Neutrophil (primary cell): ENCODE measurements at regions not wholly inside any gene's neighbourhood (a gene's known extent, or its start where the extent isn't known, plus 50 kb on each side); places are given as distances from the start of the nearest gene placed in this dataset.
"Not testable (repeated sequence)": the region's sequence is repeated elsewhere in the genome, so short reads cannot be mapped to it uniquely, and the experiment has no call there.

Experiments used
- H3K27ac ChIP-seq: fragments of 200-600 bp; sonication (generic); 2 replicates; pipeline ENCODE4 v1.5.1; 2016; ENCODE audit warnings: mild to moderate bottlenecking, moderate library complexity
- H3K27me3 ChIP-seq: fragments of 200-600 bp; sonication (generic); 2 replicates; pipeline ENCODE4 v1.6.0; 2016; ENCODE audit warnings: mild to moderate bottlenecking
- H3K36me3 ChIP-seq: fragments of 200-600 bp; sonication (generic); 2 replicates; pipeline ENCODE4 v1.5.1; 2017
- H3K4me1 ChIP-seq, 2 experiments: fragments of 200-600 bp in 1 of 2; sonication (generic) in 1 of 2; 1 replicate in 1 of 2; 2 replicates in 1 of 2; pipeline versions ENCODE4 v1.5.1 to v1.6.1; 2013 to 2016; ENCODE audit warnings: low read depth in 1 of 2, low read length in 1 of 2, mild to moderate bottlenecking in 1 of 2, moderate library complexity in 1 of 2; ENCODE audit not compliant: control insufficient read depth in 1 of 2, insufficient read depth in 1 of 2
- H3K4me3 ChIP-seq, 2 experiments: fragments of 200-600 bp in 1 of 2; sonication (generic) in 1 of 2; 1 replicate in 1 of 2; 2 replicates in 1 of 2; pipeline ENCODE4 v1.5.1; 2013 to 2016; ENCODE audit warnings: low read depth in 1 of 2, low read length in 1 of 2, mild to moderate bottlenecking in 1 of 2, moderate library complexity in 1 of 2
- H3K9me3 ChIP-seq: fragments of 200-600 bp; sonication (generic); 2 replicates; pipeline ENCODE4 v1.5.1; 2016
- CTCF ChIP-seq: fragments of 200-600 bp; sonication (generic); IDR thresholded peaks from 2 replicates; pipeline ENCODE4 v1.5.1; 2016; ENCODE audit warnings: antibody characterized with exemption

- Histone ChIP-seq H3K27me3 (no peaks in the 10 kb centered on the region), H3K4me1 (no peaks in the 10 kb centered on the region), H3K36me3 (peaks cover 23% of the 10 kb centered on the region), H3K27ac (no peak overlapping the region), H3K4me3 (no peak overlapping the region), H3K9me3 (no peaks in the 10 kb centered on the region)
- no peak for TF ChIP-seq CTCF
Observed at GRCh38 chrY:7359520-7359919, 448.0 kb upstream of the AMELY start.

GRCh38 chrY:7358103-7358752 lies 446.7 kb upstream of the AMELY start:
- H3K4me3 ChIP-seq, result no peak overlapping the region
- peaks cover 23% of the 10 kb centered on the region for H3K36me3 ChIP-seq
- H3K9me3 ChIP-seq, result no peaks in the 10 kb centered on the region
- no peaks in the 10 kb centered on the region for H3K4me1 ChIP-seq
- H3K27ac ChIP-seq, result no peak overlapping the region
- no peaks in the 10 kb centered on the region for H3K27me3 ChIP-seq
- no peak for TF ChIP-seq CTCF

GRCh38 chrY:7355891-7356290 lies 444.3 kb upstream of the AMELY start:
- not testable (repeated sequence) for H3K27ac ChIP-seq, H3K9me3 ChIP-seq, H3K4me1 ChIP-seq, H3K27me3 ChIP-seq, H3K4me3 ChIP-seq
- peaks cover 23% of the 10 kb centered on the region for H3K36me3 ChIP-seq

GRCh38 chrY:7344661-7345060 lies 433.1 kb upstream of the AMELY start:
- Histone ChIP-seq H3K9me3 (no peaks in the 10 kb centered on the region), H3K27ac (no peak overlapping the region), H3K36me3 (no peaks in the 10 kb centered on the region), H3K4me1 (peaks cover 0 to 3% of the 10 kb centered on the region in 2 experiments), H3K4me3 (no peak overlapping the region), H3K27me3 (no peaks in the 10 kb centered on the region)
- TF ChIP-seq CTCF, result peak; percentile 58

GRCh38 chrY:7343261-7343660 lies 431.7 kb upstream of the AMELY start:
- no peaks in the 10 kb centered on the region for H3K27me3 ChIP-seq
- H3K4me1 ChIP-seq, result peaks cover 0 to 7% of the 10 kb centered on the region in 2 experiments
- H3K27ac ChIP-seq, result no peak overlapping the region
- no peaks in the 10 kb centered on the region for H3K36me3 ChIP-seq
- no peak for TF ChIP-seq CTCF
- H3K4me3 ChIP-seq, result no peak overlapping the region
- H3K9me3 ChIP-seq, result no peaks in the 10 kb centered on the region

- not testable (repeated sequence) for H3K36me3 ChIP-seq, H3K27ac ChIP-seq, H3K9me3 ChIP-seq, H3K4me3 ChIP-seq, H3K4me1 ChIP-seq, H3K27me3 ChIP-seq
Observed at GRCh38 chrY:7342732-7343131, 431.2 kb upstream of the AMELY start.
